H9 (cell line): ENCODE measurements at regions not wholly inside any gene's neighbourhood (a gene's known extent, or its start where the extent isn't known, plus 50 kb on each side); places are given as distances from the start of the nearest gene placed in this dataset.

Experiments used
- DNase-seq: peaks from one replicate; pipeline ENCODE4 v3.0.0-alpha.2; 2017
- H2AFZ ChIP-seq: one replicate; pipeline ENCODE4 v1.6.1; 2013; ENCODE audit warnings: mild to moderate bottlenecking, low read length, control low read depth, moderate library complexity
- H2AK5ac ChIP-seq: 2 replicates; pipeline ENCODE4 v1.6.1; 2013; ENCODE audit warnings: low read length, control low read depth, mixed read lengths; ENCODE audit not compliant: insufficient read length
- H2BK120ac ChIP-seq: one replicate; pipeline ENCODE4 v1.6.1; 2013; ENCODE audit warnings: low read depth, mild to moderate bottlenecking, low read length, control low read depth, inconsistent platforms; ENCODE audit not compliant: poor library complexity, severe bottlenecking
- H2BK12ac ChIP-seq: 2 replicates; pipeline ENCODE4 v1.6.1; 2013; ENCODE audit warnings: low read length, control low read depth, mixed read lengths, low read depth; ENCODE audit not compliant: insufficient read length
- H2BK15ac ChIP-seq: 2 replicates; pipeline ENCODE4 v1.6.1; 2013; ENCODE audit warnings: low read depth, low read length, control low read depth
- H2BK20ac ChIP-seq: one replicate; pipeline ENCODE4 v1.6.1; 2013; ENCODE audit warnings: low read depth, mild to moderate bottlenecking, low read length, control low read depth, inconsistent platforms; ENCODE audit not compliant: poor library complexity, severe bottlenecking
- H2BK5ac ChIP-seq: 2 replicates; pipeline ENCODE4 v1.6.1; 2013; ENCODE audit warnings: low read length, control low read depth, mixed read lengths; ENCODE audit not compliant: insufficient read length
- H3K14ac ChIP-seq: 2 replicates; pipeline ENCODE4 v1.6.1; 2013; ENCODE audit warnings: low read length, control low read depth; ENCODE audit not compliant: insufficient read depth
- H3K18ac ChIP-seq: 2 replicates; pipeline ENCODE4 v1.6.1; 2013; ENCODE audit warnings: low read depth, mild to moderate bottlenecking, mixed read lengths, low read length, control low read depth; ENCODE audit not compliant: insufficient read length
- H3K23ac ChIP-seq: 2 replicates; pipeline ENCODE4 v1.6.1; 2013; ENCODE audit warnings: low read length, control low read depth, mixed read lengths, low read depth; ENCODE audit not compliant: insufficient read length
- H3K23me2 ChIP-seq: 2 replicates; pipeline ENCODE4 v1.6.1; 2013; ENCODE audit warnings: low read depth, mild to moderate bottlenecking, mixed read lengths, low read length, control low read depth; ENCODE audit not compliant: insufficient read length, poor library complexity, severe bottlenecking
- H3K27ac ChIP-seq: 2 replicates; pipeline ENCODE4 v1.5.1; 2013; ENCODE audit warnings: low read length, control low read depth, mixed read lengths, low read depth; ENCODE audit not compliant: insufficient read length
- H3K27me3 ChIP-seq: 2 replicates; pipeline ENCODE4 v1.6.1; 2013; ENCODE audit warnings: low read length, control low read depth, inconsistent platforms; ENCODE audit not compliant: insufficient read depth
- H3K4ac ChIP-seq: 2 replicates; pipeline ENCODE4 v1.6.1; 2013; ENCODE audit warnings: low read depth, mild to moderate bottlenecking, control low read depth, inconsistent platforms, low read length, moderate library complexity
- H3K4me1 ChIP-seq: 2 replicates; pipeline ENCODE4 v1.6.1; 2013; ENCODE audit warnings: low read length, control low read depth, inconsistent platforms; ENCODE audit not compliant: insufficient read depth
- H3K4me2 ChIP-seq: 2 replicates; pipeline ENCODE4 v1.6.1; 2013; ENCODE audit warnings: low read length, control low read depth, mixed read lengths; ENCODE audit not compliant: insufficient read length, insufficient read depth
- H3K56ac ChIP-seq: 2 replicates; pipeline ENCODE4 v1.6.1; 2013; ENCODE audit warnings: low read depth, mild to moderate bottlenecking, mixed read lengths, low read length, control low read depth; ENCODE audit not compliant: insufficient read length
- H3K79me1 ChIP-seq: 2 replicates; pipeline ENCODE4 v1.6.1; 2013; ENCODE audit warnings: low read depth, mild to moderate bottlenecking, moderate library complexity, low read length, control low read depth, inconsistent platforms; ENCODE audit not compliant: insufficient read depth, poor library complexity, severe bottlenecking
- H3K79me2 ChIP-seq: 2 replicates; pipeline ENCODE4 v1.6.1; 2013; ENCODE audit warnings: low read length, control low read depth, inconsistent platforms; ENCODE audit not compliant: insufficient read depth
- H3K9ac ChIP-seq: 2 replicates; pipeline ENCODE4 v1.6.1; 2013; ENCODE audit warnings: low read length, control low read depth, mixed read lengths; ENCODE audit not compliant: insufficient read length; ENCODE audit errors: extremely low read depth
- H3K9me3 ChIP-seq: one replicate; pipeline ENCODE4 v1.6.1; 2013; ENCODE audit warnings: low read depth, low read length, inconsistent platforms; ENCODE audit not compliant: control insufficient read depth
- H3T11ph ChIP-seq: one replicate; pipeline ENCODE4 v1.6.1; 2013; ENCODE audit warnings: mild to moderate bottlenecking, low read length, control low read depth, inconsistent platforms
- H4K20me1 ChIP-seq: one replicate; pipeline ENCODE4 v1.6.1; 2013; ENCODE audit not compliant: control insufficient read depth, insufficient read length, insufficient read depth
- H4K5ac ChIP-seq: 2 replicates; pipeline ENCODE4 v1.6.1; 2013; ENCODE audit warnings: low read depth, mild to moderate bottlenecking, mixed read lengths, low read length, control low read depth; ENCODE audit not compliant: insufficient read length
- H4K8ac ChIP-seq: replicated peaks from 2 replicates; pipeline ENCODE4 v1.6.1; 2013; ENCODE audit warnings: low read length, control low read depth, mixed read lengths, low read depth; ENCODE audit not compliant: insufficient read length
- H4K91ac ChIP-seq: 2 replicates; pipeline ENCODE4 v1.6.1; 2013; ENCODE audit warnings: low read depth, mild to moderate bottlenecking, moderate library complexity, mixed read lengths, low read length, control low read depth; ENCODE audit not compliant: insufficient read length
- H3K27ac Mint-ChIP-seq, 3 experiments: 2 replicates in 2 of 3; 3 replicates in 1 of 3; pipeline ENCODE4 v1.8.0; 2020 to 2021; ENCODE audit warnings: mixed read lengths in 3 of 3, mild to moderate bottlenecking in 1 of 3, moderate library complexity in 1 of 3
- H3K27me3 Mint-ChIP-seq: 2 replicates; pipeline ENCODE4 v1.8.0; 2021; ENCODE audit warnings: low read depth, mild to moderate bottlenecking, moderate library complexity, mixed read lengths
- H3K36me3 Mint-ChIP-seq, 3 experiments: 2 replicates in 2 of 3; 3 replicates in 1 of 3; pipeline ENCODE4 v1.8.0; 2020 to 2021; ENCODE audit warnings: low read depth in 3 of 3, mixed read lengths in 3 of 3; ENCODE audit not compliant: insufficient read depth in 1 of 3
- H3K4me1 Mint-ChIP-seq, 2 experiments: 2 replicates each; pipeline ENCODE4 v1.8.0; 2020; ENCODE audit warnings: mixed read lengths in 2 of 2
- H3K4me3 Mint-ChIP-seq, 2 experiments: 2 replicates in 1 of 2; 3 replicates in 1 of 2; pipeline ENCODE4 v1.8.0; 2020 to 2021; ENCODE audit warnings: mild to moderate bottlenecking in 2 of 2, mixed read lengths in 2 of 2, moderate library complexity in 1 of 2
- H3K9me3 Mint-ChIP-seq, 2 experiments: 2 replicates in 1 of 2; 3 replicates in 1 of 2; pipeline ENCODE4 v1.8.0; 2020; ENCODE audit warnings: mild to moderate bottlenecking in 2 of 2, mixed read lengths in 2 of 2, moderate library complexity in 1 of 2
- CTCF ChIP-seq: fragments of 200-600 bp; sonication (generic); conservative IDR thresholded peaks from 3 replicates; pipeline ENCODE4 v1.8.0; 2021; ENCODE audit warnings: antibody characterized with exemption, mild to moderate bottlenecking
- WGBS: extraction: QIAGEN DNeasy Blood & Tissue Kit; methylation state at CpG from one replicate; pipeline ENCODE4 v1.1.7; 2013; ENCODE audit warnings: missing lambda C conversion rate, low lambda C conversion rate, mixed read lengths; ENCODE audit not compliant: insufficient read length; ENCODE audit errors: extremely low coverage; 5-methylcytosine and 5-hydroxymethylcytosine counted together

DNA sequence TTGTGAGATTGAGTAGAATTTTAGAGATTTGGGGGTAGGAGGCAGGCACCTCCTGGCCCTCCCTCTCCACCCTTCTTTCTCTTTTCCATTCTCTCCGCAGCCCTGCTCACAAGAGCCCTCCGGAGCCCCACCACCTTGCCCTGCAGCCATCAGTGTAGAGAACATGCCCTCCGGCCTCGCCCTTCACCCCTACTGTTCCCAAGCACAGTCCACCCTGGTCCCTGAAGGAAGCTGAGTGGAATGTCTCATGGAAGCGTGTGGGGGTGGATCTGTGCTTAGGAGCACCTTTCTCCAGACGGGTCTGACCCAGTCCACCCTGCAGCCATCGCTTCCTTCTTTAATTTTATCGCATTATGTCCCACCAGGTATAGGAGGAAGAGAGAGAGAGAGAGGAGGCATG lies 267.1 kb downstream of the NSG2 start:
- H3K4ac ChIP-seq = no peak overlapping the region
- H3K36me3 Mint-ChIP-seq = no peaks in the 10 kb centered on the region; a peak in 1 of 7 replicates
- H3K4me3 Mint-ChIP-seq = no peak overlapping the region
- H3K18ac ChIP-seq = no peak overlapping the region
- no peak overlapping the region for H2AFZ ChIP-seq
- no peak overlapping the region for H3K27ac Mint-ChIP-seq
- H3K4me1 ChIP-seq = no peaks in the 10 kb centered on the region
- H2BK5ac ChIP-seq = no peak overlapping the region
- H3K27me3 ChIP-seq = no peaks in the 10 kb centered on the region; the same call in 1 of the 2 replicates
- no peaks in the 10 kb centered on the region for H3K9me3 Mint-ChIP-seq
- no peaks in the 10 kb centered on the region for H4K20me1 ChIP-seq
- no peak overlapping the region for H3K14ac ChIP-seq
- no CpG with 5 or more reads among the region's 8 CpGs for WGBS
- H2BK20ac ChIP-seq = no peak overlapping the region
- H3K27ac ChIP-seq = no peak overlapping the region
- H3T11ph ChIP-seq = no peak overlapping the region
- H4K91ac ChIP-seq = no peak overlapping the region
- H3K23ac ChIP-seq = no peak overlapping the region
- H3K4me2 ChIP-seq = no peak overlapping the region
- H3K9me3 ChIP-seq = no peaks in the 10 kb centered on the region
- no peak overlapping the region for H2AK5ac ChIP-seq
- no peaks in the 10 kb centered on the region for H3K79me2 ChIP-seq
- peaks cover 9 to 10% of the 10 kb centered on the region in 2 experiments for H3K4me1 Mint-ChIP-seq
- no peak overlapping the region for H2BK120ac ChIP-seq
- no peaks in the 10 kb centered on the region for H3K23me2 ChIP-seq
- no peak overlapping the region for H3K56ac ChIP-seq
- no peak for TF ChIP-seq CTCF
- H4K8ac ChIP-seq = no peak overlapping the region
- H2BK12ac ChIP-seq = no peak overlapping the region
- H3K79me1 ChIP-seq = no peaks in the 10 kb centered on the region
- no peak overlapping the region for H3K9ac ChIP-seq
- no peak for DNase-seq
- H2BK15ac ChIP-seq = no peak overlapping the region
- no peak overlapping the region for H4K5ac ChIP-seq
- H3K27me3 Mint-ChIP-seq = peaks cover 30% of the 10 kb centered on the region
